DOHH2 (cell line): ENCODE measurements at regions not wholly inside any gene's neighbourhood (a gene's known extent, or its start where the extent isn't known, plus 50 kb on each side); places are given as distances from the start of the nearest gene placed in this dataset.
"Not testable (repeated sequence)": the region's sequence is repeated elsewhere in the genome, so short reads cannot be mapped to it uniquely, and the experiment has no call there.

ENCODE experiments used
- H3F3A ChIP-seq: fragments of 200-600 bp; sonication (generic), shearing (Covaris generic); 2 replicates; pipeline ENCODE4 v1.6.0; 2016; ENCODE audit warnings: antibody characterized with exemption, mild to moderate bottlenecking; ENCODE audit not compliant: control insufficient read depth, insufficient read depth
- H3K27ac ChIP-seq: fragments of 200-600 bp; sonication (generic); 2 replicates; pipeline ENCODE4 v1.5.1; 2014; ENCODE audit warnings: low read depth, mild to moderate bottlenecking, low read length, moderate library complexity
- H3K27me3 ChIP-seq: fragments of 200-600 bp; sonication (generic); 2 replicates; pipeline ENCODE4 v1.6.1; 2014; ENCODE audit warnings: mild to moderate bottlenecking, low read length, mixed read lengths; ENCODE audit not compliant: control insufficient read depth
- H3K36me3 ChIP-seq: fragments of 200-600 bp; sonication (generic); 2 replicates; pipeline ENCODE4 v1.6.1; 2014; ENCODE audit warnings: mild to moderate bottlenecking, low read length, moderate library complexity, mixed read lengths; ENCODE audit not compliant: control insufficient read depth
- H3K4me1 ChIP-seq: fragments of 200-600 bp; sonication (generic); 2 replicates; pipeline ENCODE4 v1.6.1; 2014; ENCODE audit warnings: mild to moderate bottlenecking, low read length, mixed read lengths; ENCODE audit not compliant: control insufficient read depth
- H3K4me2 ChIP-seq: fragments of 200-600 bp; sonication (generic); 2 replicates; pipeline ENCODE4 v1.6.0; 2014; ENCODE audit warnings: mild to moderate bottlenecking, low read length, moderate library complexity
- H3K4me3 ChIP-seq: fragments of 200-600 bp; sonication (generic); 2 replicates; pipeline ENCODE4 v1.5.1; 2014; ENCODE audit warnings: mild to moderate bottlenecking, low read length, mixed read lengths
- H3K79me2 ChIP-seq: fragments of 200-600 bp; sonication (generic); 2 replicates; pipeline ENCODE4 v1.6.1; 2014; ENCODE audit warnings: mild to moderate bottlenecking, low read length, mixed read lengths; ENCODE audit not compliant: control insufficient read depth
- H3K9me2 ChIP-seq: fragments of 200-600 bp; sonication (generic); replicated peaks from 2 replicates; pipeline ENCODE4 v1.6.1; 2014; ENCODE audit warnings: mild to moderate bottlenecking, low read length, mixed read lengths; ENCODE audit not compliant: control insufficient read depth
- H3K9me3 ChIP-seq: fragments of 200-600 bp; sonication (generic); 2 replicates; pipeline ENCODE4 v1.6.1; 2014; ENCODE audit warnings: antibody characterized with exemption, low read length, mixed read lengths; ENCODE audit not compliant: control insufficient read depth, insufficient read depth
- H4K20me1 ChIP-seq: fragments of 200-600 bp; sonication (generic); 2 replicates; pipeline ENCODE4 v1.6.0; 2014; ENCODE audit warnings: low read depth, mild to moderate bottlenecking, antibody characterized with exemption, low read length, moderate library complexity; ENCODE audit not compliant: control insufficient read depth, insufficient read depth
- CTCF ChIP-seq: fragments of 200-600 bp; sonication (generic); IDR thresholded peaks from one replicate; pipeline ENCODE4 v1.5.1; 2014; ENCODE audit warnings: antibody characterized with exemption, mild to moderate bottlenecking, low read depth, low read length; ENCODE audit not compliant: poor library complexity, severe bottlenecking
- EZH2phosphoT487 ChIP-seq: fragments of 200-600 bp; sonication (generic); IDR thresholded peaks from 2 replicates; pipeline ENCODE4 v1.6.1; 2017; ENCODE audit warnings: borderline replicate concordance, mild to moderate bottlenecking, antibody characterized with exemption, low read length, moderate library complexity, mixed read lengths

DNA sequence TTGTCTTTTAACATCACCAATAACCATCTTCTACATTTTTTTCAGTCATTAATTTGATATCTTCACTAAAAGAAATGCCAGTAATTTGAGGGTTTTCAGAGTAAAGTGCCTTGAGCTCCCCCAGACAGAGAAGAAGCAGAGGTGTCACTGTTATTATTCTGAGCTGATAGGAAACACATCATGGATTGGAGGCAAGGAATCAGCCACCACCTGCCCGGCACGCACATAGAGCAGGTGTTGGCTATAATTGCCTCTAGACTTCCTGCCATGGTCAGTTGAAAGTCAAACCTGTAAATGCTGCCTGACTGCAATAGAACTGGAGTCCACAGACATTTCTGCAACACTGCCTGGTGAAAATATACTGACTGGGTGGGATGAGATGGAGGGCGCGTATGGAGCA is 776.6 kb downstream of the UQCRFS1 start:
- Histone ChIP-seq H3K4me2 (no peak overlapping the region), H3K9me2 (no peaks in the 10 kb centered on the region), H3K27me3 (no peaks in the 10 kb centered on the region), H3K4me1 (no peaks in the 10 kb centered on the region), H3K27ac (no peak overlapping the region), H3K9me3 (no peaks in the 10 kb centered on the region), H3K79me2 (no peaks in the 10 kb centered on the region), H3K36me3 (no peaks in the 10 kb centered on the region), H3F3A (no peaks in the 10 kb centered on the region), H3K4me3 (no peak overlapping the region), H4K20me1 (no peaks in the 10 kb centered on the region)
- TF ChIP-seq EZH2phosphoT487 (no peak), CTCF (no peak)

DNA sequence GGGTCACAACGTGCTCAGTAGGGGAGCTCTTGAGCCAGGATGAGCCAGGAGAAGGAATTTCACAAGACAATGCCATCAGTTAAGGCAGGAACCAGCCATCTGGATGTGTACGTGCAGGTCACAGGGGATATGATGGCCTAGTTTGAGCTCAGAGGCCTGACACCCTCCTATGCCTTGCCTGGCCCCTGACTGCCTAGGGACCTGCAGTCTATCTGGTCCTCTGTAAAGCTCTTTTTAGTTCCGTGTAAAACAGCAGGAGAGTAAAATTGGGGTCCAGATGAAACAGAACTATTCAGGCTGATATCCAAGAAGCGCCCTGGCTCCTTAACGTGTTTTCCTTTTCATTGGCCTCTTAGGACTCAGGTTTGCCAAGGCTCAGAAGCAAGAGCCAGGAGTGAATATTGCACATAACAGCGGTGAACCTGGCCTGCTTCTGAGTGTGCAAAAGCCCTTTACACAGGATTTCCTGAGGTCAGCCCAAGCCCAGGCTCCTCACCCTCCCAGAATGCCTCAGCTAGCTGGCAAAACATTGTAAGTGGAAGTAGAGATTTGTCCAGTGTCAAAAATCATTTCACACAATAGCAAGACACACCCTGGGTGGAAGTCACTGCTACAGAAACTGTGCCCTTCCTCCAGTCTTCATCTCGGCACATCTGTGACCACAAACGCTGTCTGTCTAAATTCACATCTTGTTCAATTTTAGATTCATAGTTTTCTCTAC is 777.2 kb downstream of the UQCRFS1 start:
- no peaks in the 10 kb centered on the region for H3K27me3 ChIP-seq
- H3K9me3 ChIP-seq: no peaks in the 10 kb centered on the region; the same call in 1 of the 2 replicates
- H3K36me3 ChIP-seq: no peaks in the 10 kb centered on the region
- no peaks in the 10 kb centered on the region for H4K20me1 ChIP-seq
- H3K4me3 ChIP-seq: no peak overlapping the region
- H3F3A ChIP-seq: no peaks in the 10 kb centered on the region
- H3K79me2 ChIP-seq: no peaks in the 10 kb centered on the region
- TF ChIP-seq EZH2phosphoT487 (no peak), CTCF (no peak)
- no peaks in the 10 kb centered on the region for H3K9me2 ChIP-seq
- no peak overlapping the region for H3K4me2 ChIP-seq
- no peak overlapping the region for H3K27ac ChIP-seq
- no peaks in the 10 kb centered on the region for H3K4me1 ChIP-seq

- not testable (repeated sequence) for H3K27ac ChIP-seq, H3K79me2 ChIP-seq, H3F3A ChIP-seq, H3K4me2 ChIP-seq, H3K4me1 ChIP-seq, H4K20me1 ChIP-seq, H3K27me3 ChIP-seq, H3K9me3 ChIP-seq, H3K4me3 ChIP-seq, H3K9me2 ChIP-seq, H3K36me3 ChIP-seq
Measured at GRCh38 chr19:28434794-28435193, 778.2 kb downstream of the UQCRFS1 start.

DNA sequence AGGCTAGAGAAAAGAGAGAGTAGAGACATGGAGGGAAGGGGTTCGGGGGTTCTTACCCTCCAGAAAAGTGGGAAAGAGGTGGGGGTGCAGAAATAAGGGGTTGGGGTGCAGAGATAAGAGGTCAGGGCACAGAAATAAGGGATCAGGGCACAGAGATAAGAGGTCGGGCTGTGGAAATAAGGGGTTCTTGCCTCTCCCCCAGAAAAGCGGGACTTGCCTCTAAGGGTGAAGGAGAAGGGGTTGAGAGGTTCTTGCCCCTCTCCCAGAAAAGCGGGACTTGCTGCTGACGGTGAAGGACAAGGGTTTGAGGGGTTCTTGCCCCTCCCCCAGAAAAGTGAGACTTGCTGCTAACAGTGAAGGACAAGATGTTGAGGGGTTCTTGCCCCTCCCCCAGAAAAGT is 778.6 kb downstream of the UQCRFS1 start:
- H3K9me2 ChIP-seq, H4K20me1 ChIP-seq, H3K27ac ChIP-seq, H3K36me3 ChIP-seq, H3K4me2 ChIP-seq, H3F3A ChIP-seq, H3K79me2 ChIP-seq, H3K4me3 ChIP-seq, H3K27me3 ChIP-seq, H3K4me1 ChIP-seq, H3K9me3 ChIP-seq: not testable (repeated sequence)

GRCh38 chr19:28433166-28433565 is 779.8 kb downstream of the UQCRFS1 start:
- not testable (repeated sequence) for H3K4me1 ChIP-seq, H3F3A ChIP-seq, H3K4me3 ChIP-seq, H3K27ac ChIP-seq, H3K36me3 ChIP-seq, H4K20me1 ChIP-seq, H3K79me2 ChIP-seq, H3K9me3 ChIP-seq, H3K4me2 ChIP-seq, H3K9me2 ChIP-seq, H3K27me3 ChIP-seq
